TTC549 (cell line): ENCODE measurements at regions not wholly inside any gene's neighbourhood (a gene's known extent, or its start where the extent isn't known, plus 50 kb on each side); places are given as distances from the start of the nearest gene placed in this dataset.

Experiments used
- FAIRE-seq: peaks from 2 replicates; lab custom pipeline; 2012; peaks lifted over from hg19 to GRCh38; lab: Jason Lieb, UNC

DNA sequence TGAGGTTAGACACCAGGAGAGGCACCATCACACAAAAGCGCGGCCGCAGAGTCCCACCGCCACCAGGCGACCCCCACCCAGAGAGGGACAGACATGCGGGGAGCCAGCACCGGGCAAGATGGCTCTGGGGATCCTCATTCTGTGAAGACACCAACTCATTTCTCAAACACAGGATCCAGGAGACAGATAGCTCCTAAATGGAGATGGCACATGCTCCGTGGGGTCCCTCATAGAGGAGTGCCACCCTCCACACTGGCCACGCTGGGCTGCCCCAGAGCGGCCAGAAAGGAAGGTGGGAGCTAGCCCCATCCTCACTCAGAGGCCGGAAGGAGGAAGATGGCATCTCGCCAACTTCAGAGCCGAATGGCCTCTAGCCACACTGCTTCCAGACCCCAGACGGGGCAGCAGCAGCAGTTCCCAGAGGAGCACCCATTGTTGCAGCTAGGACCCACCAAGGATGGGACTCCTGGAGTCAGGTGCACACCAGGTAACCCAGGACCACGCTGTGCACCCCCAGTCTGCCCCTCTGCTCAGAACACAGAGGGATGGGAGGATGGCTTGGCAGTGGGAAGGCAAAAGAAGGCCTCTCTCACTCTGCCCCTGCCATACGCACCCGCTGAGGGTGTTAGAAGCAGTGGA, 78.6 kb downstream of the ZIC5 start:
- no peak for FAIRE-seq

DNA sequence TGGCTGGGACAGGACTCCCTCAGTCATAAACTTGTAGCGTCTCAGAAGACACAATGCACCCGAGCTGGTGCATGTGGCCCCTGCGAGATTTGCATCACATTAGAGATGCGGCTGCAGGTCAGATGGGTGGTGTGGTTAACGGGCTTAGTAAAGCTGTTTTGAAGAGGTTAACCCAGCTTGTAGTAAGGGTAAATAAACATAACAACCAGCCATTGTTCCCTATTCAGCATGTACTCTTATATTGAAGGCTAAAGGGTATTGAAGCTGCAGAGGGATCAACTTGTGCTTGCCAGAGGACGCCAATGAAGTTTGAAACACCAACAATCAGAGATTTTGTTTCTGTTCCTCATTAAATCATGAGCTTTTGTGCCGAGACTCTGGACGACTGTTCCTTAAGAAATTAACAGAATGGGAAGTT, 79.4 kb downstream of the ZIC5 start:
- no peak for FAIRE-seq

DNA sequence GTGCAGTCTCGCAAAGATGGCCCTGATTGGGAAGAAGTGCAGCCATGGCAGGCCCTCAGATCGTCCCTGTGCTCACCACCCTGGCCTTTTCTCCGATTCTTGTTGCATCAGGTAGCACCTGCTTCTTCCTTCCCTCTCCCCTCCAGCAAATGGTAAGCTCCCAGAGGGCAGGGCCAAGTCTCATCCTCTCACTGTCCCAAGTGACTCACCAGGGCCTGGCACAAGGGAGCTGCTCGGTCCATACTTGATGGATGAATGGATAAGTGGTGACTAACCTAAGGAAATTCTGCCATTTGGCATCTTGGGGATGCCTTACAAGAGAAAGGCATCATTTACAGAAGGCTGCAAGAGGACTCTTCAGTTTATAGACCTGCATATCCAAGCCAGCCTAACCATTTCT, 84.9 kb downstream of the ZIC5 start:
- no peak for FAIRE-seq

DNA sequence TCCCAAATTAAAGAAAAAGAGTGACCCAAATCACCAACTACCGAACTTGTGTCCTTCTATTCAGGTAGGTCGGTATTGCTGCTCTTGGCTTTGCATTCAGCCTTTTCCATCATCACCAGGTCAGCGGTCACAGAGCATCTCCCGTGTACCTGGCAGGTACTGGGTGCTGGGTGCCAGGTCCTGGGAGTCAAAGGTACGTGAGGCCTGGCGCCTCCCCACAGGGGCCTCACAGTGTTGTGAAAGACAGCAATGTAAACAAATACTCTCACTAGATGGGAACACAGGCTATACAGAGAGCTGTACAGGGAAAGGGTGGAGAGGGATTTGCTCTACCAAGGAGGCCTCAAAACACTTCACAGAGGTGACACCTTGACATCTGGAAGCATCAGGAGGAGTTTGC, 86.7 kb downstream of the ZIC5 start:
- FAIRE-seq: no peak

DNA sequence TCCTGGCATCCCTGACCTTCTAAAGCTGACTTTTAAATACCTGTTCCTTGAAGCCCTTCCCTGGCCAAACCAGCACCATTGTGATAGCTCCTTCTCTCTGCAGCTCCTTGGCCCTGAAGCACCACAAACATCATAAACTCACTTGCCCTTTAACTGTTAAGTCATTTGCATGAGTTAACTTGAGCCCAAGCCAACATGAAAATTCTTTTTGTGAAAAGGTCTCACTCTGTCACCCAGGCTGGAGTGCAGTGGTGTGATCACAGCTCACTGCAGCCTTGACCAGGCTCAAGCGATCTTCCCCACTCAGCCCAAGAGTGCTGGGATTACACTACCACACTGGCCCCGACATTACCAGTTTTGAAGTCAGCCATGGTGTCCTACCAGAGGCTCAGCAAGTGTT, 87.8 kb downstream of the ZIC5 start:
- FAIRE-seq: no peak

DNA sequence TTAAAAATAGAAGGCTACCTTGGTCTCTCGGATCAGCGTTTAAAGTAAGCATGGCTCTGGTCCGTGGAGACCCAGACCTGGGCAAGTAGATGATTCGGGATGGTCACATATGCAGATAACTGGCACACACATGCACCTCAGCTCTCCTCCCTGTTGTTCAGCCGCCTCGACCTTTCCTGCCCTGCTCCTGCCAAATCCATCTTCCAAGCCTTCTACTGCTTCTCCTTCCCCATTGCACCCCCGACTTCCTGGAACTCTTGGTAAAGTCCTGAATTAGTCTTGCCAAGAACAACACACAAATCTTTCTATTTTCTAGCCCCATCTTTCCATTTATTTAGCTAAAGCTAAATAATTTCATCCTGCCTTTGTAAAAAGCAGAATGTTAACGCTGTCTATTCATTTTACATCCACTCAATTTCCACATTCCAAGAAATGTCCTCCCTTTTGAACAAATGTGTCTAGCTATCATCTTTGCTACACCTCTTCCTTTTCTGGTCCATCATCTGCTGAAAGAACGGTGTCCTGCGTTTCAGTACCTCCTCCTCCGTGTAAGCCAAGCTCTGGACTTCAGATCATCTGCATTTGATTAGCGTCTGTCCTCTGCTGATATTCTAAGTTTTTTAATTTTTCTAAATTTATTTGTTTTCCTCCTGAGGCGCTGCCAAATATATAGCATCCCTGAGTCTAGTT, 92.5 kb downstream of the ZIC5 start:
- FAIRE-seq: no peak

DNA sequence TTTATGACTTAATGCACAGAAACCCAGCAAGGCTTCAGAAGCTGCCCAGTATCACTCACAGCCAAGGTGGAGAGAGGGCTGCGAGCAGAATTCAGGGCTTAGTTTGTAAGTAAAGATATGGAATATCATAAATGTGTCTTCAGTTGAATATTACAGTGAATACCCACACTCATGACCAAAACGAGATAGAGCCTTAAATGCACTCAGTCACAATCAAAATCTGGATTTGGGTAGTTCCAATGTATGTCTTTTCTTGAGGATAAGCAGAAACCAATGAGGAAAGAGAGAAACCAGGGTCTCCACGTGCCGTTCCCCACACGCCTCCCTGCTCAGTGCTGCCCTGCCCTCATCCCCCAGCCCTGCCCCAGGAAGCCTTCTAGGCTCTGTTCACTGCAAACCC, 94.9 kb downstream of the ZIC5 start:
- FAIRE-seq: no peak

DNA sequence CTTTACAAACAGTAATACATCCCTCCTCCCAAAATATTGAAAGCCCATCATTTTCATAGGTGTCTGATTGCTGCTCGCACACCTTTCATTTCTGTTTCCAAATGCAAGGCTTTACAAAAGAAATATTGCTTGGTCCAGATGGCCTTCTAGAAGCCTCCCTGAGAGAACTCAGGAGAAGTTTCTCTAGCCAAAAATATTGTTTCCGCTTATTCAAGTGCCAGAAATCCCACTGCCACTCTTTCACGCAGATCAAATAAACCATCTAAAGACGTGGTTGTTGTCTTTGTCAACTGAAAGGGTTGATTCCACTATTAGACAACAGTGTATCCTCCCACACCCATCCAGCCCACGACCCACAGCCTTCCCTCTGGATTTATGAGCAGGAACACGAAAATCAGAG, 96.2 kb downstream of the ZIC5 start:
- FAIRE-seq: no peak

DNA sequence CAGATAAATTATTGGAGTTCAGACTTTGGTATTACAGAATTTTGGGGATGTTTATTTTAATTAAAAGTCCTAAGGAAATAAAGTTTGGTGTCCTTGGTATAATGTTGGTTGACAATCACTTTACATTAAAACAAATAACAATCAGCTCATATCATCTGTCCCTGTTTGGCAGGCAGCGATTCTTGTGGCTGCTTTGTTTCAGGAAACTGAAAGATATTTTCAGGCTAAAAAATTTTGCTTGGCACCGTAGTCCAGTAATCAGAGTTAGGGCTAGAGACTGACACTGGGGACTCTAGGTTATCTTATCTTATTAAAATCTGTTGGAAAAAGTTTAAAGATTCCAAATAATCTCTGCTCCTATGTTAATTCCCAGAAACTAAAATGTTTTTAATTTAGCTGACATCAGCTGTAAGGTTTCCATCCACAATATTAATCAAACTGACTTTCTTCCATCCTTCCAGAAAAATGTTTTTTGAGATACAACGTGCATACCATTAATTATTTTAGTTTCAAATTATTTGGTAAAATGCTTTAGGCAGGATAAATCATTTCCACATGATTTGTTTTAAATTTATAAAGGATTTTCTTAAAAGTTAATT, 97.6 kb downstream of the ZIC5 start:
- FAIRE-seq: no peak

DNA sequence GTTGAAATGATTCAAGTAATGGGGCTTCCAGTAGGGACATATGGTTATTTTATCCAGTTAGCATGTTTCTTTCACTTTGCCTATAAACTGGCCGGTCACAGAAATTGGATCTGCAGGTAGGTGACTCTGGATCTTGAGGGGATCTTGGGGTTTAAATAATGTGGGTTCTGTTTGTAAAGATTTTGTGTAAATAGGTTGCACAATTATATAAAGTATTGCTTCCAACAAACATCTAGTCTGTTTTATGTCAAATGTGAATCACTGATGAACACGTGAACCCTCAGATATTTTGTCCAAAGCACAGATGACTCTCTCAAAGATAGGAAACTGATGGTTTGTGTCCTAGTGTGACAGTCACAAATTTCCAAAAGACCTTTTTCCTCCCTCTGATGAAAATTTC, 98.4 kb downstream of the ZIC5 start:
- no peak for FAIRE-seq

DNA sequence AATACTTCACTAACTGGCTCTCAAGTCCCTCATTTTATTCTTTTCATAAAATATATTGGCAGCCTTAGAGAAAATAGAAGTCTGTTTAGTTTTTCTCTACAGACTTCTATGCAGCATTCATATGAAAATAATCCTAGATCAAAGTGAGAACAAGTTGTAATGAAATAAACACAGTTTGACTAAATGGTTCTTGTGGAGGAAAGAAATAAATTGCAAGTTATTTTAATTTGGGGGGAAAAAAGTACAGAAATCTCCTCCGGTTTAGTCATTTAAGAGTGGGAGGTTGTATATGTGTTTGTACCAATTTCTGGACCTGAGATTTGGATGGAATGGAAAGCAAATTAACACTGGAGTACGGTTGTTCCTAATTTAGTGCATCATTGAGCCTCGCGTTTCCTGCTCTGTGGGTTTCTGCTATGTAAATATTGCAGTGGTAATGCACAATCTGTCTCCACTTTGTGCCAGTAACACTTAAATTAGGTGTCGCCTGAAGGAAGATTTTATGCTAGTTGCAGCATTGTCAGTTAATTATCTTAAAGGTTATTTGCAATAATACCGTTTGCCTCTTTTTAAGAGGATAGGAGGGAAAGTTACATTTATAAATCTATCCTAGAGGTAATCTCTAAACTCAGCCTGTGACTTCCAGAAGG, 100.2 kb downstream of the ZIC5 start:
- no peak for FAIRE-seq

DNA sequence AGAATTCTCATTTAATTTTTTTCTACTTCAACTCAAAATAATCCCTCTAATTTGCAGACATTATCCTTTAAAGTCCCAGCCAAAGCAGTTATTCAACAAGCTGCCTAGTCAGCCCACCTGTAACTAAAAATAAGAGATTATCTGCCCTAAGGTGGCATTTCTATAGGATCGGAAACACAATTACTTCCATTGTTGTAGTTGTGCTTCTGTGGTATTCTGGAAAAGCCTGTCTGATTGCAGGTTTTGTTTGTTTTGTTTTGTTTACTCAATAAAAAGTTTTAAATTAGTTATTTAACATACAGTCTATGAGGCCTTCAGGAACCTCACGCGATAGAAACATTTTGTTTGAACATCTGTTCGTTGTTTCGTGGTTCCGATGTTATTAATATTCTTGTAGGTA, 101.0 kb downstream of the ZIC5 start:
- FAIRE-seq: no peak

DNA sequence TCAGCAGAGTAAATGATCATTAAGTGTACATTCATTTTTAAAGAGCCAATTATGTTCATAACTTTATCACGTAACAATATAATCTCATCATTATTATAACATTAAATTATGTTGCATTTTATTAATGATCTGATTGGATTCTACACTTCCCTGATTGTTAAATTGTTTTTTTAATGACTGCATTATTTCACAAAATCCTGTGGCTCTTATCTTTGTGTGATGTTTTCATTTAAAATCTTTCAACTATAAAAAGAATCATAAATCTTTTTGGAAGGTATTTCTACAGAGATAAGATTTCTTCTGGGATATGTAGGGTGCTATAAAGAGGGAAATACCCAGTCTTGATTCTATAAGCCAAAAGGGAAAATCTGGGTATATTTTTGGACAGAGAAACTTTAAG, 101.7 kb downstream of the ZIC5 start:
- FAIRE-seq: peak; percentile 51

DNA sequence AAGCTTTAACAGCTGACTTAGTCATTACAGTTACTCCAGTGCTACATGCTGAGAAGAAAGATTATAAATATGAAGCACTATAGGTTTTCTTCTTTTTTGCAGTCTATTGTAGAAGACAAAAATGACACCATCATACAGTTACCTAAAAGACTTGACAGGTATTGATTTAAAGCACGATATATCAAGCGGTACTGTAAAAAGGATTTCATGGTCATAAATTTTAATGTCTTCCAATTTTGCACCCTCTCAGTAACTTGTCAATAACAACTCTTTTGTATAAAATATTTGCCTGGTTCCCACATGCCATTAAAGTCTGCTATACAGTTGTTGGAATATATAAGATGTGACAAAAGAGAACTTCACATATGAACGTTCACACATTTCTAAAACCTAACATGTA, 102.8 kb downstream of the ZIC5 start:
- no peak for FAIRE-seq

DNA sequence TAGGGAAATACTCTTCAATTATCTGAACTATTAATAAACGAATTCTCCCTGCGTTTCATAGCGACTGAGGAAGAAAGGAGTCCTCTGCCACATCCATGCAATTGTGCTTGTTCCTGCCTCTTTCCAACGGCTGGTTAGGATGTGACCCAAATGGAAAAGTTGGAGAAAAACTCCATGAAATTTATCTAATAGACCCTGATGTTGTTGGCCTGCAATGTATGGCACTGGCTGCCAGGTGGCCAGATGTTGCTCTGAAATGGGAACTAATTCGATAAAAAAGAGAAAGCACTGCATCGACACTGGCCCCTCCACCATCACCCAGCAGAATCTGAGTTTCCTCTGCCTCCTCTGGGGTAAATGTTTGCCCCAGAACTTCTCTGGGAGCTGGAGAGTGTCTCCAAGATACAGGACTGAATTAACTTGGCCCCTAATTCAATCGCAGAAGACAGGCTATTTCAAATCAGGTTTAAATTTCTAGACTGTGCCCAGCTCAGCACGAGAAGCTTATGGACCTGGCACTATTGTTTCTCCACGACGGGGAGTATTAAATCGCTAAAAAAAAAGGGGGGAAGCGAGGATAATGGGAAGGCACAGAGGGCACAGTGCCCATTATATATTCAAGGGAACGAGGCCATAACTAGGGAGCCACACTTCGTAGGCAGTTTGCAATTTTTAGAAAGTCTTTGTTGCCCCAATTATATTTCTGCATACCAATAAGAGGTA, 103.9 kb downstream of the ZIC5 start:
- FAIRE-seq: no peak

DNA sequence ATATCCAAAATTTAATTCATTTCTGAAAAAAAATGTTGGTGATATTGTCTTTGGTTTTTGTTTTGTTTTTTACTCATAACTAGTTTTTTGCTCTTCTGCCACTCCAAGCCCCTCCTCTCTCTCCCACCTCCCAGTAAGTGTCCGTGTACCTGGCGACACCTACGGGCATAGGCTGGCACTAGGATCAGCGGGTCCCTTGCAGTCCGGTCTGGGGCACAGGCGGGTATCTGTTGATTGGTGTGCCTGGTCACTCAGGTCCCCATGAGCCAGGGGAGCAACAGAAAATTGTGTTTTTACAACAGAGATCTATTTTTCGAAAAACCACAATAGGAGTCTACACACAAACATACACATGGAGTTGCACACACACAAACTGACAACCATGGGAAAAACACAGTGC, 104.8 kb downstream of the ZIC5 start:
- FAIRE-seq: no peak

DNA sequence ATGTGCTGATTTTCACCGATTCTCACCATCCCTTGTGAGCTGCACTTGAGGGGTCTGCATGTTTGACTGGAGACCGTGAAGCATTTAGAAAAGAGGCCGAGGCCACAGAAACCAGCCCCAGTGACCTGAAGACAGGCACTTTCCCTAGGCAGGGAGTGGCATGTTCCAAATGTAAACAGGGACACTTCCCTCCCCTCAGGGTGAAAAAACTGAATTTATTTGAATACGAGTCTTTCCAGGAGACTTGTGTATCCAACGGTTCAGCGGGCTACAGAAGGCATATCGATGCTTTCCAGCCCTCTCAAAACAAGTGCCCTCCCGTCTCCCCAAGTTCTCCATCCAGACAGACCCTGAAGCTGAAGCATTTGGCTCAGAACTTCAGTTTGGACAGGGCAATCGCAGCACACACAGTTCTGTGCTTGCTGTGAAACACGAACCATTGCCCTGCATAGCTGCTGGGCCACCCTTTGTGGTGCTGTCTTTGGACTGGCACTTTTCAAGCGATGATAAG, 106.1 kb downstream of the ZIC5 start:
- FAIRE-seq: no peak

DNA sequence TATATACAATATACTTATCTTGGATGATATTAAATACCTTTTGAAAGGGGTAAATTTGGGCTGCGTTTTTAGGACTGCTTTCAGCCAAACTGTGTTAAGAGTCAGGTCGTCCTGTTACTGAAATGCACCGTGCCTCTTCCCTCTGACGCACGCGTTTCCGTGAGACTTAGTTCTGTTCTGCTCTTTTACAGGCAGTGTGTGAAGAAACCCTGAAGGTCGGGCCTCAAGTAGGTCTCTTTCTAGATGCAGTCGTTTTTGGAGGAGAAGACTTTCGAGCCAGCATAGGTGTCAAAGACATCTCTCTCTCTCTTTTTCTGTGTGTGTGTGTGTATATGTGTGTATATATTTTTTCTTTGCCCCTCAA, 107.0 kb downstream of the ZIC5 start:
- no peak for FAIRE-seq

DNA sequence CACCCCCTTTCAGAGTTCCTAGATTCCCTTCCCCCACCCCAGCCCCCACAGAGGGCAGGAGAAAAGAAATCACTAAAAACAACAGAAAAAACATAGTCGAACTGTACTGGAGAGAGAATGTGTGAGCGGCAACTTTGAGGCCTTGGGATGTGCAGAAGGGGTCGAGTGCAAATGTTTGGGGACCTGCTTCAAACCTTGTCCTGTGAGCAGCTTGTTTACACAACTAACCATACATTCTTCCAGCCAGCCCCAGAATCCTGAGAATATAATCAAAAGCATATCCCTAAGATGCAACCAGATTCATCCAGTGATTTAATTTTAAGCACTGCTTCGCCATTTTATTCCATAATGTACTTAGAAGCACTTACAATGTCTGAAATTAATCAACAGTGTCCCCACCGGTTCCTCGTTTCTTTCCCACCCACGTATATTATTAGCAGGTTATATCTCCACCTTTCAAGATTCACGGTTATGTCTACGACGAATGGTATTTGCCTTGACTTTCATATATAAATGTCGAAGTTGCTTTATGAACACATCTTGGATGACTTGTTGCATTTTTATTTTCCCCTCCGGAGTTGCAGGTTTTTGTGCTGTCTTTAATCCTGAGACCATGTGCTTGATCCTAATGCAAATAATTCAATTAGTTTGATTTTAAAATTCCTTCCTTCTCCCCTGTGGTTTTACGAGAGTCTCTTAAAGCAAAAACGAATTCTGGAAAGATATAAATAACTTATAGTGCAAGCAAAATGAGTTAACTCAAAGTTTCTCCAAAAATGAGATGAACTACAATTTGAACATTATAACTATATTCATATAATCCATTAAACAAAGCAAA, 107.6 kb downstream of the ZIC5 start:
- FAIRE-seq: no peak

DNA sequence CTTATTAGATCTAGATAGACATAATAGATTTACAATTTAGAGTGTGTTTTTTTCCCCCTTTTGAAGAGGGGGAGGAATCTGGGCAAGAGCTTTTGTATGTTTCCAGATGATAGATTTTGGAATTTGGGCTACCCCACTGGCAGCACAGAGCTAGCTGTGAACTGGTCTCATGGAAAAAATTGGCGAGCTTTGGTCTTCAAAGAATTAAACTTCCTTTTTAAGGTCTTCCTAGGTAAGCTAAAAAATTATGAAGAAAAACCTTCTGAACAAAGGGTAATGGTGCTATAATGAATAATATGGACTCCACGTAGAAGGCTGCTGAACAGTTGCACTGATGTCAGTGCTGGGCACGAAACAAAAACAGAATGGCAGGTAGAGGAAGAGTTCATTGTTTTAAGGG, 109.3 kb downstream of the ZIC5 start:
- FAIRE-seq: no peak

DNA sequence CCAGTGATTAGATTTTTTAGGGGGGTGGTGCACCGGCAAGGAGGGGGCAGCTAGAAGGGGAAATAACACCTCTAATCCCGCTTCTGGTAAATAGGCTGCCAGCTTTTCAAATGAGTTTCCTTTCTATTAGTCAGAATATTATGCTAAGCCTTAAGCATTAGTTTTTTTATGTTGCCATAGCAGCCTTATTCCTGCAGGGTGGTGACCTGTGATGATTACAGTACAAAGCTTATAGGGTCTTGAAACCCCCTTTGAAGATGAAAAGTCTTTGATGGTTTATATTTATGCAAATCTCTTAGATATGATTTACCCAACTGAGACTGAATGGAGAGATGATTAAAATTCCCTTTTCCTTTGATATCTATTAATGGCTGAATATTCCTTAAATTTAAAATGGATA, 109.8 kb downstream of the ZIC5 start:
- no peak for FAIRE-seq

DNA sequence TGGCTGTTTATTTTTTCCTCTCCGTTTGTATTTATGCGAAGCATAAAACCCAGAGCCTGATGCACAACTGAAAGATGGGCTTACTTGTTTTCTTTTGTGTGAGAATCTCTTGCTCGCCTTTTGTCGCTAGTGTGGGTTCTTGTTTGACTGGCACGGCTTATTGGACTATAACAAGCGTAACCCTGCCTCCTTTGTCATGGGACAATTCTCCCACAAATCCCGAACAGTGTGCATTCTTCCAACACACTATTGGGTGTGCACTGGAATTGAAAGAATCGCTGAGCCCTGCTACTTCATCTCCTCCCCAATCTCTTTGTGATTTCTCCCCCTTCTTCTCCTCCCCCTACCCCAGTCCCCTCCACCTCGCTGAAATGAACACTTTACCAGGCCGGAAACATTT, 110.8 kb downstream of the ZIC5 start:
- no peak for FAIRE-seq
